LNCaP clone FGC (cell line): ENCODE measurements at regions not wholly inside any gene's neighbourhood (a gene's known extent, or its start where the extent isn't known, plus 50 kb on each side); places are given as distances from the start of the nearest gene placed in this dataset.

Experiments
- DNase-seq: peaks from one replicate; pipeline ENCODE4 v3.0.0-alpha.2; 2011; ENCODE audit warnings: low read depth
- H3K4me3 ChIP-seq: 2 replicates; pipeline ENCODE4 v1.5.1; 2011; ENCODE audit warnings: mild to moderate bottlenecking, low read depth, low read length, control low read depth
- CTCF ChIP-seq: IDR thresholded peaks from 2 replicates; pipeline ENCODE4 v1.5.1; 2012; ENCODE audit warnings: mild to moderate bottlenecking; ENCODE audit not compliant: control insufficient read depth, insufficient read depth; ENCODE audit errors: extremely low read depth

DNA sequence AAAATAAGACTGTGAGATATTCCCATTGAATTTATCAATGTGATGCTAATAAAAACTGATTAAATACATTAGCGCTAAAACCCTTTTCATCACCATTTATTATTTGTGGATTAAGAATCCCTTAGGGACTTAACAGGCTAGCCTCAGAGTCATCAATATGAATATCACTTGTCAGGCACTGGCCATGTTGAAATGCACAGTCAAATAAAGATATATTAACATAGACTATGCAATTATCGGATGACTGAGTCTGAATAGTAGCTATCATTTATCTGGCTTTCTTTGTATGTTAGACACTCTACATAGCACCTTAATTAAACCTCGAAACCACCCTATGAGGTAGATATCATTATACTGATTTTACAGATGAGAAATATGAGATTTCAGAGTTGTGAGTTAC, 213.6 kb downstream of the RDH14 start:
- H3K4me3 ChIP-seq: no peak overlapping the region
- no peak for DNase-seq
- TF ChIP-seq CTCF: no peak

GRCh38 chr2:18346344-18346743, 214.1 kb downstream of the RDH14 start:
- TF ChIP-seq CTCF: no peak
- DNase-seq: peak; percentile 27
- no peak overlapping the region for H3K4me3 ChIP-seq

GRCh38 chr2:18345848-18346247, 214.6 kb downstream of the RDH14 start:
- TF ChIP-seq CTCF: no peak
- no peak overlapping the region for H3K4me3 ChIP-seq
- DNase-seq: peak; percentile 72

DNA sequence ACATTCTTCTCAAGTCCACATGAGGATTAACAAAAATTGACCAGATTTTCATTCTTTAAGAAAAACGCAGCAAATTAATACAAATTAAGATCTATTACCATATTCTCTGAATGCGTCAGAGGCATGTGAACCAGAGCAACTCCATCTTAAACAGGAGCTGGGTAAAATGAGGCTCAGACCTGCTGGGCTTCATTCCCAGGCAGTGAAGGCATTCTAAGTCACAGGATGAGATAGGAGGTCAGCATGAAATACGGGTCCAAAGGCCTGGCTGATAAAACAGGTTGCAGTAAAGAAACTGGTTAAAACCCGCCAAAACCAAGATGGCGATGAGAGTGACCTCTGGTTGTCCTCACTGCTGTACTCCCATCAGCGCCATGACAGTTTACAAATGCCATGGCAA, 217.6 kb downstream of the RDH14 start:
- DNase-seq: no peak
- H3K4me3 ChIP-seq: no peak overlapping the region
- no peak for TF ChIP-seq CTCF

- H3K4me3 ChIP-seq: no peak overlapping the region
- no peak for DNase-seq
- no peak for TF ChIP-seq CTCF
Measured at GRCh38 chr2:18339326-18339725, 221.1 kb downstream of the RDH14 start.

DNA sequence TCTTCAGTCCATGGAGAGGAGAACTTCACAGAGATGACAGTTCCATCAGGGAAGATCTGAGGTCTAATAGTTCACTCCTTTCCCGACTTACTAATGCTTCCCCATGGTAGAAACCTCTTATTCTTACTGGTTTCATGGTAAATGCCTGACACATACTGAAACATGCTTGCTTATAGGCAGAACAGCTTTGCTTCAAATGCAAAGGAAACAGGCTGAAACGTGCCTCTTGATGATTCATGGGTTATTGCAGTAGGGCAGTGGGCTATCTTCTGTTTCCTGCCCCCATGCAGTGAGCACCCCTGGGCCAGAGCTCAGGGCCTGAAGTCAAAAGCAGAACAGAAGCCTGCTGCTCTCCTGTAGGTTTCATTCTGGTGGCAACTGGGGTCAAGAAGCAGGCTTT, 223.5 kb downstream of the RDH14 start:
- DNase-seq: no peak
- H3K4me3 ChIP-seq: no peak overlapping the region
- no peak for TF ChIP-seq CTCF

DNA sequence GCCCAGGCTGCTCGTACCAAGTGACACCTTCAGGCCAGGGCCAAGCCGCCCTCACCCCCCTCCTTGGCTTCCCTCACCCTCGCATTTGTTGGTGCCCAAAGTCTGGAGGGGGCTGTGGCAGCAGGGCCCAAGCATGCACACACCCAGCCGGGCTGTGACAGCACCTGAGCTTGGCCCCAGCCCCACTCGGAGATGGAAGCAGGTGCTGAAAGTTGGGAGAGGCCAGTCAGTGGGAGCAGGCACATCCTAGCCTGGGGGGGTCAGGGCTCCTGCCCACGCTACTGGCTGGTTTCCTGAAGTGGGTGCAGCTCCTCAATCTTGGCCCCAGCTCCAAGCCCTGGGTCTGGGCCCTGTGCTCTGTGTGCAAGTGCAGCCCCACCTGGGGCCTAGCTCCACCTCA, 228.0 kb downstream of the RDH14 start:
- H3K4me3 ChIP-seq: no peak overlapping the region
- no peak for DNase-seq
- no peak for TF ChIP-seq CTCF
